GM12873 (cell line): ENCODE measurements at regions not wholly inside any gene's neighbourhood (a gene's known extent, or its start where the extent isn't known, plus 50 kb on each side); places are given as distances from the start of the nearest gene placed in this dataset.

Source experiments
- TF ChIP-seq, protein P1 (sequence below): IDR thresholded peaks from 2 replicates; pipeline ENCODE4 v1.5.1; 2012; ENCODE audit warnings: low read depth, mild to moderate bottlenecking, moderate library complexity, low read length, control low read depth; ENCODE audit not compliant: insufficient read depth; ENCODE audit errors: missing control alignments

DNA sequence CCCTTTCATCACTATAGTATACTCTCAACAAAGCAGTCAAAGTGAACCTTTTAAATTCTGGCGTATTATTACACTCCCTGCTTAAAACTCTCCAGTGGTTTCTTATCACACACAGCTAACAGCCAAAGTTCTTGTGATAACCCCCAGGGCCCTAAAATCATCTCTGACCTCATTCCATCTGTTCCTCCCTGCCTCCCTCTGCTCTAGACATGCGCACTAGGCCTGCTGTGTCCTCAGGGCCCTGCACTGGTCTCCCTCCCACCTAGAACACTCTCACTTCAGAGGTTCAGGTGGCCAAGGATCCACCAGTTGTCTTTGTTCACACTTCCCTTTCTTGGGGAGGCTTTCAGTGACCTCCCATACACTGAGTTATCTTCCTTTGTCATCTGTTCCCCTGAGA is 603.4 kb downstream of the DSC3 start:
- TF ChIP-seq, protein P1, sequence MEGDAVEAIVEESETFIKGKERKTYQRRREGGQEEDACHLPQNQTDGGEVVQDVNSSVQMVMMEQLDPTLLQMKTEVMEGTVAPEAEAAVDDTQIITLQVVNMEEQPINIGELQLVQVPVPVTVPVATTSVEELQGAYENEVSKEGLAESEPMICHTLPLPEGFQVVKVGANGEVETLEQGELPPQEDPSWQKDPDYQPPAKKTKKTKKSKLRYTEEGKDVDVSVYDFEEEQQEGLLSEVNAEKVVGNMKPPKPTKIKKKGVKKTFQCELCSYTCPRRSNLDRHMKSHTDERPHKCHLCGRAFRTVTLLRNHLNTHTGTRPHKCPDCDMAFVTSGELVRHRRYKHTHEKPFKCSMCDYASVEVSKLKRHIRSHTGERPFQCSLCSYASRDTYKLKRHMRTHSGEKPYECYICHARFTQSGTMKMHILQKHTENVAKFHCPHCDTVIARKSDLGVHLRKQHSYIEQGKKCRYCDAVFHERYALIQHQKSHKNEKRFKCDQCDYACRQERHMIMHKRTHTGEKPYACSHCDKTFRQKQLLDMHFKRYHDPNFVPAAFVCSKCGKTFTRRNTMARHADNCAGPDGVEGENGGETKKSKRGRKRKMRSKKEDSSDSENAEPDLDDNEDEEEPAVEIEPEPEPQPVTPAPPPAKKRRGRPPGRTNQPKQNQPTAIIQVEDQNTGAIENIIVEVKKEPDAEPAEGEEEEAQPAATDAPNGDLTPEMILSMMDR: no peak

DNA sequence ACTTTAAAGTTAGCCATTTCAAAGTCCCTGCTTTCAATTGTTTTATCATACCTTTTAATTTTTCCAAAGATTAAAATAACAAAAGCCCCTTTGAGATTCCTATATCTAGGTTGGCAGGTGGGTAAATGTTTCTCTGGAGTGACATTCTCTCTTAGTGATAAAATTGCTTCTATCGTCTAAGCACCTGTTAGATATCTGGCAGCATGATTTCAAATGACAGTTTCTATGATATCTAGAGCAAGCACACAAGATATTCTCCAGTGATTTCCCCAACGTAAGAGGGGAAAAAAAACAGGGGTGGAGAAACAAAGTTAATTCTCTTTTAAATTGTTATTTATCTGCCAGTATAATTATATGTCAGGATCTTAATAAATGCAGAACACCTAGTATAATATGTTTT is 610.2 kb downstream of the DSC3 start:
- TF ChIP-seq, protein P1: no peak

DNA sequence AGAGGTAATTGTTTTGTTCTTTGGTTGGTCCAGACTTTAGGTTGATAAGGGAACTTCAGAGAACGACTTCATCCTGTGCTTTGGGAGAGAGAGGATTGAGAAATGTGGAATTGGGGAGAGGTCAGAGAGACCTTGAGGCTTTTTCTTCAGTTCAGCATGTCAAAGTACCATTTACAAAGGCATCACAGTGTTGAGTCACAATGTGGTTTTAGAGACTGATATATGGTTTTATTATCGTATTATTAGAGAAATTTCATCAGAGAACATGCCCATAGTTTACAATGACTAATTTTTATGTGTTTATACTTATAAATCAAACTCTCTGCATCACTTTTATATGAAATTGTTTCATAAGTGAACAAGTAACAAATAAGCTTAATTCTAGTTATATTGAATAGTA is 626.6 kb downstream of the DSC3 start:
- TF ChIP-seq, protein P1: no peak

DNA sequence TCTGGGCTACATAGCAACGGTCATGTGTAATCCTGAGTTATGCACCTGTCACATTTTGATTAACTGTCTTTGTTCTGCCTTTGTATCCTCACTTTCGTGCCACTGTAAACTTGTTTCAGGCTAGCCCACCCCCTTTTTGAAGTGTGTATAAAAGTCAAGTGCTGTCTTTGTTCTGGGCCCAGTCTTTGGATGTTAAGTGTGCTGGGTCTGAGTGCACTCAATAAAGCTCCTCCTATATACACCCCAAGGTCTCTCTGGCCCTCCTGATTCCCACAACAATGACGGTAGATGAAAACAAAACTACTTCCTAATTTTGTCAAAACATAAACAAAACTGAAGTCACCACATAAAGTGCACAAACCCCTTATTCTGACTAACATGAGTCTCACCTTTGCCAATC is 633.4 kb downstream of the DSC3 start:
- TF ChIP-seq, protein P1: no peak

DNA sequence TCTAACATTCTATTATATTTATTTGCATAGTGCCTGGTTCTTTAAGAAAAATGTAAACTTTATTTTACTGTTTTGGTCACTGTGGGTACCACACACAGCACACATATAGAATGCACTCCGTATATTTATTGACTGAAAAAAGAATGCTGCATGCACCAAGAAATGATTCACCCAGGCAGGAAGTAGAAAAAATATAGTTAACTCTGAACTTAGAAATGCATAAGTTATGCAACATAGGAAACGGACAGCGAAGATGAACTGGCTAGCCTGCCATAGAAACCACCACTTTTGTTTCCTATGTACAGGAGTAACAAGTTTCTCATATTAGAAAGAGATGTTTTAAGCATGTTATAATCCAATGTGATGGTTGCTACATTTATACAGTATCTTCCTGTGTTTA is 635.8 kb downstream of the DSC3 start:
- TF ChIP-seq, protein P1: no peak

GRCh38 chr18:30405038-30405437 is 637.5 kb downstream of the DSC3 start:
- TF ChIP-seq, protein P1: no peak

- TF ChIP-seq, protein P1: no peak
Measured at GRCh38 chr18:30404422-30404821, 638.1 kb downstream of the DSC3 start.

GRCh38 chr18:30403278-30403677 is 639.3 kb downstream of the DSC3 start:
- TF ChIP-seq, protein P1: no peak
